ENCODE measurements at regions not wholly inside any gene's neighbourhood (a gene's known extent, or its start where the extent isn't known, plus 50 kb on each side); places are given as distances from the start of the nearest gene placed in this dataset.
A peak's percentile ranks its signal among the peaks of the same experiment; 100 is the strongest.
"Not testable (repeated sequence)": the region's sequence is repeated elsewhere in the genome, so short reads cannot be mapped to it uniquely, and the experiment has no call there.

GRCh38 chr2:62641410-62641843, 64.1 kb upstream of the EHBP1 start:
- Histone ChIP-seq H3K27me3 (no peaks in the 10 kb centered on the region), H3K36me3 (replicated peaks; ENCODE audit: insufficient read depth, low read depth) (no peaks in the 10 kb centered on the region), H4K20me1 (ENCODE audit: insufficient read depth, poor library complexity, severe bottlenecking) (no peaks in the 10 kb centered on the region), H3K27ac (no peak overlapping the region), H3K79me2 (no peaks in the 10 kb centered on the region), H3K9me2 (replicated peaks; ENCODE audit: insufficient read depth) (no peaks in the 10 kb centered on the region), H3K4me1 (ENCODE audit: insufficient read depth) (peaks cover 24% of the 10 kb centered on the region), H2AFZ (no peak overlapping the region), H3K9me3 (ENCODE audit: low read depth) (no peaks in the 10 kb centered on the region), H3K4me2 (peak overlapping the region; percentile 10), H3K4me3 (no peak overlapping the region)
- no peak for TF ChIP-seq CTCF (IDR thresholded peaks at IDR 0.05; ENCODE audit: poor library complexity)
- TF ChIP-seq EZH2 (IDR thresholded peaks at IDR 0.05; ENCODE audit: borderline replicate concordance): no peak
- no peak for TF ChIP-seq EZH2phosphoT487 (IDR thresholded peaks at IDR 0.05; ENCODE audit: low read depth, severe bottlenecking, unreplicated experiment)
- no peak for DNase-seq (ENCODE audit: low spot score)
- WGBS (ENCODE audit: low lambda C conversion rate, missing lambda C conversion rate): 12% methylated on average over 1 of the region's 1 CpG

DNA sequence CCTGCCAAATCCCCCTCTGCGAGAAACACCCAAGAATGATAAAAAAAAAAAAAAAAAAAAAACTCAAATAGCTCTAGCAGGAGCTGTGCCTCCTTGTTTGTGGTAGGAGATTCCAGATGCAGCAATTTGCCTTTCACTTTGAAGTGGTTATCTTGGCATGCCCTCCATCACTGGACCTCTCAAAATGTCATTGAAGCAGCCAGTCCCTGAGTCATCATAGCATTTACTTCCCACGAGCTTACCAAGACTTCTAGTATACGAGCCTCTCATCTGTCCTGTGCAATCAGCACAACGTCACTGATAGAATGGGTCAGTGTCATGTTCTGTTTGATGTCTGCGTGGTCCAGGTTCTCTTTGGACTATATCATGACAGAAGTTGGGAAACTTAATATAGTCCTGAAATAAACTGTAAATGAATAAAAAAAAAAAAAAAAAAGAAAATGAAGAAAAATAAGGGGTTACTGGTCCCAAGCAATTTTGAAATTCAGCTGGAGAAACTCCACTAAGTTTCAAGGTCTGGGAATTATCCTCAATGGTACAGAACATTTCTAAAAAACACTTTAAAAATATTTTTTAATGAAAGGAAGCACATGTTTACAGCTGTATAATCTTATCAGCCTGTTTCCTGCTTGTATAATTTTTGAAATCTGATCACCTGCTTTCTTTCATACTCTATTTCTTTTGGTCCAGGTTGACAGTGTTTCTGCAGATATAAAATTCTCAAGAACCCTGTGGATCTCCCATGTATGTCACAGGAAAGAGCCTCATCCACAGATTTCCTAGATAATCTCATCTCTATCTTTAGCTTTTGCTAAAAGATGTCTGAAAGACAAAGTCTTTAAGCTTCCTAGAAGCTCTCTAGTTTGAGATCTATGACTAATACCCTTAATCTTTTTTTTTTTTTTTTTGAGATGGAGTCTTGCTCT, 74.1 kb upstream of the EHBP1 start:
- Histone ChIP-seq H3K27me3 (no peaks in the 10 kb centered on the region), H3K4me3 (no peak overlapping the region), H4K20me1 (ENCODE audit: insufficient read depth, poor library complexity, severe bottlenecking) (no peaks in the 10 kb centered on the region), H3K9me2 (replicated peaks; ENCODE audit: insufficient read depth) (no peaks in the 10 kb centered on the region), H2AFZ (no peak overlapping the region), H3K4me2 (no peak overlapping the region), H3K36me3 (replicated peaks; ENCODE audit: insufficient read depth, low read depth) (no peaks in the 10 kb centered on the region), H3K9me3 (ENCODE audit: low read depth) (no peaks in the 10 kb centered on the region), H3K4me1 (ENCODE audit: insufficient read depth) (no peaks in the 10 kb centered on the region), H3K79me2 (no peaks in the 10 kb centered on the region), H3K27ac (no peak overlapping the region)
- 65% methylated on average over 5 of the region's 5 CpGs for WGBS (ENCODE audit: low lambda C conversion rate, missing lambda C conversion rate)
- DNase-seq (ENCODE audit: low spot score): no peak
- TF ChIP-seq EZH2 (IDR thresholded peaks at IDR 0.05; ENCODE audit: borderline replicate concordance) (no peak), EZH2phosphoT487 (IDR thresholded peaks at IDR 0.05; ENCODE audit: low read depth, severe bottlenecking, unreplicated experiment) (no peak), CTCF (IDR thresholded peaks at IDR 0.05; ENCODE audit: poor library complexity) (no peak)

GRCh38 chr2:62630206-62630605, 75.3 kb upstream of the EHBP1 start:
- H3K27me3 ChIP-seq; H3K27ac ChIP-seq; H3K9me2 ChIP-seq (replicated peaks; ENCODE audit: insufficient read depth); H3K4me3 ChIP-seq; H3K79me2 ChIP-seq; H2AFZ ChIP-seq; H3K4me1 ChIP-seq (ENCODE audit: insufficient read depth); H3K4me2 ChIP-seq; H4K20me1 ChIP-seq (ENCODE audit: insufficient read depth, poor library complexity, severe bottlenecking); DNase-seq (ENCODE audit: low spot score); H3K36me3 ChIP-seq (replicated peaks; ENCODE audit: insufficient read depth, low read depth); H3K9me3 ChIP-seq (ENCODE audit: low read depth): not testable (repeated sequence)
- WGBS (ENCODE audit: low lambda C conversion rate, missing lambda C conversion rate): 97% methylated on average over 10 of the region's 28 CpGs

DNA sequence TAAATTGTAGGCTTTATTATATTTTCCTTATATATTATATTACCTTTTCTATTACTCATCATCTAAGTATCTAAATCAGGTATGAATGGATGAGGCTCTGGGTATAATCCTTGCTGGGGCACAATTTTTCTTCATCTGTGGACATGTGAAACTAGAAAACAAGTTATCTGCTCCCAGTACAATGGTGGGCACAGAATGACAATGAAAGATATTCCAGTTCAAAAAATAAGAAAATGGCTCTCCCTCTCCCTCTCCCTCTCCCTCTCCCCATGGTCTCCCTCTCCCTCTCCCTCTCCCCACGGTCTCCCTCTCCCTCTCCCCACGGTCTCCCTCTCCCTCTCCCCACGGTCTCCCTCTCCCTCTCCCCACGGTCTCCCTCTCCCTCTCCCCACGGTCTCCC, 76.2 kb upstream of the EHBP1 start:
- not testable (repeated sequence) for H4K20me1 ChIP-seq (ENCODE audit: insufficient read depth, poor library complexity, severe bottlenecking); H3K27ac ChIP-seq; DNase-seq (ENCODE audit: low spot score); H3K27me3 ChIP-seq; H3K36me3 ChIP-seq (replicated peaks; ENCODE audit: insufficient read depth, low read depth); H3K9me3 ChIP-seq (ENCODE audit: low read depth); H3K9me2 ChIP-seq (replicated peaks; ENCODE audit: insufficient read depth); H3K4me1 ChIP-seq (ENCODE audit: insufficient read depth); H3K4me2 ChIP-seq; H2AFZ ChIP-seq; H3K4me3 ChIP-seq; H3K79me2 ChIP-seq
- no CpG with 5 or more reads among the region's 5 CpGs for WGBS (ENCODE audit: low lambda C conversion rate, missing lambda C conversion rate)

Data from hepatocyte (in vitro differentiated cells).